Panc1 (cell line): ENCODE measurements at regions not wholly inside any gene's neighbourhood (a gene's known extent, or its start where the extent isn't known, plus 50 kb on each side); places are given as distances from the start of the nearest gene placed in this dataset.

Source experiments
- ATAC-seq: fragments of 200-7000 bp; cut with Tn5 transposase; 2 replicates; pipeline ENCODE4 v1.9.1; 2020; ENCODE audit warnings: mild to moderate bottlenecking, moderate library complexity
- BruUV-seq: library from RNA; stranded (reverse); fragments of 400-500 nt; replicated peaks from 2 replicates; lab custom pipeline; 2021; lab: Mats Ljungman, UMichigan
- CTCF ChIA-PET: fragments of 300-600 bp; sonication (Branson Sonifier 250); formaldehyde crosslinking; loops from one replicate; lab custom pipeline; 2022; ENCODE audit warnings: antibody characterized with exemption; lab: Charles Lee
- POLR2A ChIA-PET: fragments of 300-600 bp; sonication (Branson Sonifier 250); formaldehyde crosslinking; loops from one replicate; lab custom pipeline; 2022; ENCODE audit warnings: antibody characterized with exemption; lab: Charles Lee
- DNase-seq: peaks from one replicate; pipeline ENCODE4 v3.0.0-alpha.2; 2010; ENCODE audit warnings: low read depth, low spot score
- H3K27ac ChIP-seq: 2 replicates; pipeline ENCODE4 v1.5.1; 2011; ENCODE audit warnings: mild to moderate bottlenecking, low read length, inconsistent platforms
- H3K27me3 ChIP-seq: fragments of 200-500 bp; sonication (Bioruptor generic); 2 replicates; pipeline ENCODE4 v1.6.0; 2014; ENCODE audit warnings: low read length, inconsistent platforms; ENCODE audit not compliant: control insufficient read depth, insufficient read depth
- H3K36me3 ChIP-seq: fragments of 200-500 bp; sonication (Bioruptor generic); 2 replicates; pipeline ENCODE4 v1.5.1; 2014; ENCODE audit warnings: inconsistent platforms, mild to moderate bottlenecking, low read length, moderate library complexity; ENCODE audit not compliant: control insufficient read depth, insufficient read depth
- H3K4me1 ChIP-seq: 2 replicates; pipeline ENCODE4 v1.5.1; 2011; ENCODE audit warnings: inconsistent platforms, mild to moderate bottlenecking, low read length, moderate library complexity; ENCODE audit not compliant: control insufficient read depth, insufficient read depth
- H3K4me3 ChIP-seq, 2 experiments: 2 replicates each; pipeline ENCODE4 v1.5.1; 2011 to 2012; ENCODE audit warnings: low read depth in 2 of 2, low read length in 2 of 2, mild to moderate bottlenecking in 2 of 2, inconsistent platforms in 1 of 2, moderate library complexity in 1 of 2
- H3K9me3 ChIP-seq: fragments of 200-500 bp; sonication (Bioruptor generic); 2 replicates; pipeline ENCODE4 v1.5.1; 2014; ENCODE audit warnings: low read depth, mild to moderate bottlenecking, inconsistent platforms, low read length, moderate library complexity; ENCODE audit not compliant: control insufficient read depth, insufficient read depth
- POLR2AphosphoS5 ChIP-seq: IDR thresholded peaks from 2 replicates; pipeline ENCODE4 v1.6.1; 2012; ENCODE audit warnings: mild to moderate bottlenecking, low read depth, low read length, moderate library complexity
- REST ChIP-seq, 2 experiments: IDR thresholded peaks; 2 replicates each; pipeline ENCODE4 v1.6.1; 2011 to 2012; ENCODE audit warnings: low read depth in 2 of 2, control low read depth in 1 of 2, low read length in 1 of 2, mild to moderate bottlenecking in 1 of 2, moderate library complexity in 1 of 2; ENCODE audit not compliant: insufficient read depth in 1 of 2
- SIN3A ChIP-seq: IDR thresholded peaks from 2 replicates; pipeline ENCODE4 v1.6.1; 2012; ENCODE audit warnings: low read depth, mild to moderate bottlenecking, low read length, moderate library complexity, borderline replicate concordance; ENCODE audit not compliant: insufficient read depth
- TCF7L2 ChIP-seq: IDR thresholded peaks from 2 replicates; pipeline ENCODE4 v1.6.1; 2011; ENCODE audit warnings: mild to moderate bottlenecking, low read depth, low read length, inconsistent platforms
- in situ Hi-C: cut with HindIII; loops from 2 replicates; pipeline ENCODE4 v1.10.0; 2016; ENCODE audit warnings: low sequenced_read_pairs, low pct_unique_long_range_greater_than_20kb
- intact Hi-C: fragments of 100-400 bp; cut with micrococcal nuclease; formaldehyde crosslinking; loops from one replicate; pipeline ENCODE4 v1.10.0; 2022; ENCODE audit not compliant: unreplicated experiment
- TF ChIP-seq, protein P1 (sequence below): fragments of 450-650 bp; IDR thresholded peaks from 2 replicates; pipeline ENCODE4 v1.5.1; 2017; ENCODE audit warnings: mild to moderate bottlenecking

DNA sequence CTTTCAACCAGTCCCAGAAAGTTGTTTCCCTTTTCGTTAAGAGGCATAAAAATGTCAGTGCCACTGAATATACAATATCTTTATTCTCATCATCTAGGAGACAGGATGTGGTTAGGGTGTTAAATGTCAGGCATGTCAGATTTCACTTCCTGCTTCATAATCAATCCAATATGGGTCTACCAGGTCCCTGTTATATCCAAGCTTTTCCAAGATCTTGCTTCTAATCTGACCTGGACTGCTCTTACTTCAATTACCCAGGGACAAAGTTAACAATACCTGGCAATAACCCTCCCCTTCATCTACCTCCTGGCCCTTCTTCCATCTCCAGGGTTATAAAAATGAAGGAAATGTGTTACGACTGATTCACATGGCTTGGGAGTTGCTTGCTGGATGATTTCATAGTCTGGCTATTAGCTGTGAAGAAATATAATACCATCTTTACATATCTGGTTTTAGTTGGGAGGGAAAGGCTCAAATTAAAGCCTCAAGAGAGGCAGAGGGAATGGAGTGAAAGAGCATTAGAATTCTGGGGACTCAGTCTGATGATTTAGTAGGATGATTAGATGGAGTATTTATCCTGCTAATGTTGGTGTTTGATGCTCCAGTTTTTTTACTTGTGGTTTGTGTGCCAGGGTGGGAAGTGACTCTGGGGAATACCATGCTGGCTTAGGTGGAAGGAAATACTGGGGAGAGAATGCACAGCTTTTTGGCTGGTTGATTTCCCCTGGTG, 534.3 kb downstream of the ETS1 start:
- TF ChIP-seq SIN3A: no peak
- no peak for TF ChIP-seq POLR2AphosphoS5
- no peak for TF ChIP-seq TCF7L2
- TF ChIP-seq, protein P1, sequence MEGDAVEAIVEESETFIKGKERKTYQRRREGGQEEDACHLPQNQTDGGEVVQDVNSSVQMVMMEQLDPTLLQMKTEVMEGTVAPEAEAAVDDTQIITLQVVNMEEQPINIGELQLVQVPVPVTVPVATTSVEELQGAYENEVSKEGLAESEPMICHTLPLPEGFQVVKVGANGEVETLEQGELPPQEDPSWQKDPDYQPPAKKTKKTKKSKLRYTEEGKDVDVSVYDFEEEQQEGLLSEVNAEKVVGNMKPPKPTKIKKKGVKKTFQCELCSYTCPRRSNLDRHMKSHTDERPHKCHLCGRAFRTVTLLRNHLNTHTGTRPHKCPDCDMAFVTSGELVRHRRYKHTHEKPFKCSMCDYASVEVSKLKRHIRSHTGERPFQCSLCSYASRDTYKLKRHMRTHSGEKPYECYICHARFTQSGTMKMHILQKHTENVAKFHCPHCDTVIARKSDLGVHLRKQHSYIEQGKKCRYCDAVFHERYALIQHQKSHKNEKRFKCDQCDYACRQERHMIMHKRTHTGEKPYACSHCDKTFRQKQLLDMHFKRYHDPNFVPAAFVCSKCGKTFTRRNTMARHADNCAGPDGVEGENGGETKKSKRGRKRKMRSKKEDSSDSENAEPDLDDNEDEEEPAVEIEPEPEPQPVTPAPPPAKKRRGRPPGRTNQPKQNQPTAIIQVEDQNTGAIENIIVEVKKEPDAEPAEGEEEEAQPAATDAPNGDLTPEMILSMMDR: no peak
- no peak for TF ChIP-seq REST (IDR thresholded peaks at IDR 0.05; ENCODE audit: insufficient read depth in 1 of 2, low read depth in 2 of 2, low read length in 1 of 2)
- ChIA-PET CTCF (no interaction called here), POLR2A (no interaction called here)
- no peaks in the 10 kb centered on the region for H3K27me3 ChIP-seq
- H3K4me3 ChIP-seq: no peak overlapping the region
- in situ Hi-C loops (no loop called here), intact Hi-C loops (no loop called here)
- H3K4me1 ChIP-seq: no peaks in the 10 kb centered on the region
- ATAC-seq (no peak), DNase-seq (no peak)
- BruUV-seq: no TSS peak
- no peaks in the 10 kb centered on the region for H3K9me3 ChIP-seq
- H3K27ac ChIP-seq: no peak overlapping the region
- H3K36me3 ChIP-seq: no peaks in the 10 kb centered on the region

DNA sequence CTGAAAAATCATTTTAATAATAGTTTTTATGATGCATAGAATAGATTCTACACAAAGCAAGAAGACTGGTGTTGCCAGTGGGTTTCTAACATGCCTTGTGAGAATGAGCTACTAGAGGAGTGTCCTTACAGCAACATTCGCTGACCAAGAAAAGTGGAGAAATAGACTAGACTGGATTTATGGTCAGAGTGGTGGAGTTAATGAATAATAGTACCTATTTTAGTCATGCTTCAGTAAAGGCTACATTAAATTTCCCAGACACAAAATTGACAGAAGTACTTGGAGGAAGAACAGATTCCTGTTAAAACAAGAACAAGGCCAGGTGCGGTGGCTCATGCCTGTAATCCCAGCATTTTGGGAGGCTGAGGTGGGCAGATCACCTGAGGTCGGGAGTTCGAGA, 539.2 kb downstream of the ETS1 start:
- no peaks in the 10 kb centered on the region for H3K36me3 ChIP-seq
- ChIA-PET CTCF (interaction anchor here (0.6 kb wide), 1 partner anchor 568 kb away, joined by 4 read pairs; no protein-coding TSS in a partner anchor), POLR2A (no interaction called here)
- intact Hi-C loops: no loop called here
- H3K4me1 ChIP-seq: no peaks in the 10 kb centered on the region
- H3K4me3 ChIP-seq: no peak overlapping the region
- DNase-seq (no peak), ATAC-seq (no peak)
- in situ Hi-C loops: no loop called here
- H3K27me3 ChIP-seq: no peaks in the 10 kb centered on the region
- no peaks in the 10 kb centered on the region for H3K9me3 ChIP-seq
- H3K27ac ChIP-seq: no peak overlapping the region
- BruUV-seq: no TSS peak
- TF ChIP-seq SIN3A (no peak), POLR2AphosphoS5 (no peak), TCF7L2 (no peak), REST (IDR thresholded peaks at IDR 0.05; ENCODE audit: insufficient read depth in 1 of 2, low read depth in 2 of 2, low read length in 1 of 2) (no peak)
- TF ChIP-seq, protein P1: no peak
